LNCaP clone FGC (cell line): ENCODE measurements at regions not wholly inside any gene's neighbourhood (a gene's known extent, or its start where the extent isn't known, plus 50 kb on each side); places are given as distances from the start of the nearest gene placed in this dataset.

ENCODE experiments used
- DNase-seq: peaks from one replicate; pipeline ENCODE4 v3.0.0-alpha.2; 2011; ENCODE audit warnings: low read depth
- H3K4me3 ChIP-seq: 2 replicates; pipeline ENCODE4 v1.5.1; 2011; ENCODE audit warnings: mild to moderate bottlenecking, low read depth, low read length, control low read depth
- TF ChIP-seq, protein P1 (sequence below): IDR thresholded peaks from 2 replicates; pipeline ENCODE4 v1.5.1; 2012; ENCODE audit warnings: mild to moderate bottlenecking; ENCODE audit not compliant: control insufficient read depth, insufficient read depth; ENCODE audit errors: extremely low read depth

DNA sequence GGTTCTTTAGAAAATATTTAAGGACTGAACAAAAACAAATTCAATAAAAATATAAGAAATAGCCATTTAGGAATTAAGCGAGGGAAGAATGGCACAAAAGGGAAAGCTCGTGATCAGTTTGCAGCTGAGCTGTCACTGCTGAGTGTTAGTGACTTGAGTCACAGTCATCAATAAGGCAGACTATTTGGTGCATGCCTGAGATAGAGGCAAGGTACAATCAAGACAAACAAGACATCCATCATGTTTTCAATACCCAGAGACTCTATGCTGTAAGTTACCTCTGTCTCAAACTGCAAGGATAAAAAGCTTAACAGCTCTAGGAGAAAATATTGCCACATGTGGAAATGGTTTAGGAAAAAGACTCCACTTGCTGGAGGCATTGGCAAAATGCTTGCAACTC lies 426.4 kb upstream of the TYRP1 start:
- no peak overlapping the region for H3K4me3 ChIP-seq
- TF ChIP-seq, protein P1, sequence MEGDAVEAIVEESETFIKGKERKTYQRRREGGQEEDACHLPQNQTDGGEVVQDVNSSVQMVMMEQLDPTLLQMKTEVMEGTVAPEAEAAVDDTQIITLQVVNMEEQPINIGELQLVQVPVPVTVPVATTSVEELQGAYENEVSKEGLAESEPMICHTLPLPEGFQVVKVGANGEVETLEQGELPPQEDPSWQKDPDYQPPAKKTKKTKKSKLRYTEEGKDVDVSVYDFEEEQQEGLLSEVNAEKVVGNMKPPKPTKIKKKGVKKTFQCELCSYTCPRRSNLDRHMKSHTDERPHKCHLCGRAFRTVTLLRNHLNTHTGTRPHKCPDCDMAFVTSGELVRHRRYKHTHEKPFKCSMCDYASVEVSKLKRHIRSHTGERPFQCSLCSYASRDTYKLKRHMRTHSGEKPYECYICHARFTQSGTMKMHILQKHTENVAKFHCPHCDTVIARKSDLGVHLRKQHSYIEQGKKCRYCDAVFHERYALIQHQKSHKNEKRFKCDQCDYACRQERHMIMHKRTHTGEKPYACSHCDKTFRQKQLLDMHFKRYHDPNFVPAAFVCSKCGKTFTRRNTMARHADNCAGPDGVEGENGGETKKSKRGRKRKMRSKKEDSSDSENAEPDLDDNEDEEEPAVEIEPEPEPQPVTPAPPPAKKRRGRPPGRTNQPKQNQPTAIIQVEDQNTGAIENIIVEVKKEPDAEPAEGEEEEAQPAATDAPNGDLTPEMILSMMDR = no peak
- no peak for DNase-seq

DNA sequence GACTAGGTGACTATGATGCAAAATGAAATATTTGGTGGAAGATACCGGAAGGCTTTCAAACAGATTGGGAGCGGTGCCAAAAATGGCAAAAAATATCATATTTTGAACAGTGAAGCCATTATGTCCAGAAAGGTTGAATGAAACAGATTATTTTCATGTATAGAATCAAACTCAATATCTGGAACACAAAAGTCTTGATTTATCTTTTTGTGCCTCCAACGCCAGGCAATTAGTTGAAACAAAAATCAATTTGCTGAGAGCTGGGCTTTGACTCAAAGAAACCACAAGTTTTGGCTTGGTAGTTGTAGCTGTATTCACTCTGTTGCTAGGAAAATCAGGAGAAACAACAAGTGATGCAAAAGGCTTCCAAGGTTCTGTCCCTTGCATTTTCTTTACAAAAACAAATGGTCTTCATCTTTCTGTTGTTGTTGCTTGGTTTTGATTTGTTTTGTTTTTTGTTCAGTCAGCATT lies 421.7 kb upstream of the TYRP1 start:
- no peak overlapping the region for H3K4me3 ChIP-seq
- no peak for DNase-seq
- TF ChIP-seq, protein P1 = no peak

GRCh38 chr9:12272471-12273120 lies 420.6 kb upstream of the TYRP1 start:
- DNase-seq = no peak
- H3K4me3 ChIP-seq = no peak overlapping the region
- TF ChIP-seq, protein P1 = no peak

- TF ChIP-seq, protein P1 = no peak
- H3K4me3 ChIP-seq = no peak overlapping the region
- no peak for DNase-seq
These were observed 418.6 kb upstream of the TYRP1 start for GRCh38 chr9:12274577-12274976.

DNA sequence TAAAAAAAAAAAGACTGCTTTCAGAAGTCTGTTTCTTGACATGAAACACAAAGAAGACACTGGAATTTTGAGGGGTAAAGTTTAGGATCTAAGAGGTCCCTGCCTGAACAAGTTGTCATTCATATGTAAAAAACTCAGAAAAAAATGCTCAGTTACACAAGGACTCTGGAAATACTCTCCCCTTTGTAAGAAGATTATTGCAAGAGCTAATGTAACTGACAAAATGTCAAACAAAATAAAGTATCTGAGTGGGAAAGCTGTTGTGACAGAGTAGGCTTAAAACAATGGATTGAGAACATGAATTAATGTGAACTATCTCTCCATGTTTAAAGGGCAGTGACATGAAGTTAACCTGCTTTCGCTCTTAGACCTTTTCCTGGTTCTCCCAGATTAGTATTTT lies 416.7 kb upstream of the TYRP1 start:
- H3K4me3 ChIP-seq = no peak overlapping the region
- TF ChIP-seq, protein P1 = no peak
- no peak for DNase-seq

- DNase-seq = no peak
- TF ChIP-seq, protein P1 = no peak
- H3K4me3 ChIP-seq = no peak overlapping the region
These were observed 403.5 kb upstream of the TYRP1 start for GRCh38 chr9:12289711-12290110.
